GM18508 (cell line): ENCODE measurements at regions not wholly inside any gene's neighbourhood (a gene's known extent, or its start where the extent isn't known, plus 50 kb on each side); places are given as distances from the start of the nearest gene placed in this dataset.
"Not testable (repeated sequence)": the region's sequence is repeated elsewhere in the genome, so short reads cannot be mapped to it uniquely, and the experiment has no call there.

ENCODE experiments used
- ATAC-seq: cut with Tn5 transposase; IDR thresholded peaks from one replicate; pipeline ENCODE4 v1.9.1; 2021; ENCODE audit warnings: moderate number of reproducible peaks; ENCODE audit not compliant: insufficient read depth, unreplicated experiment

DNA sequence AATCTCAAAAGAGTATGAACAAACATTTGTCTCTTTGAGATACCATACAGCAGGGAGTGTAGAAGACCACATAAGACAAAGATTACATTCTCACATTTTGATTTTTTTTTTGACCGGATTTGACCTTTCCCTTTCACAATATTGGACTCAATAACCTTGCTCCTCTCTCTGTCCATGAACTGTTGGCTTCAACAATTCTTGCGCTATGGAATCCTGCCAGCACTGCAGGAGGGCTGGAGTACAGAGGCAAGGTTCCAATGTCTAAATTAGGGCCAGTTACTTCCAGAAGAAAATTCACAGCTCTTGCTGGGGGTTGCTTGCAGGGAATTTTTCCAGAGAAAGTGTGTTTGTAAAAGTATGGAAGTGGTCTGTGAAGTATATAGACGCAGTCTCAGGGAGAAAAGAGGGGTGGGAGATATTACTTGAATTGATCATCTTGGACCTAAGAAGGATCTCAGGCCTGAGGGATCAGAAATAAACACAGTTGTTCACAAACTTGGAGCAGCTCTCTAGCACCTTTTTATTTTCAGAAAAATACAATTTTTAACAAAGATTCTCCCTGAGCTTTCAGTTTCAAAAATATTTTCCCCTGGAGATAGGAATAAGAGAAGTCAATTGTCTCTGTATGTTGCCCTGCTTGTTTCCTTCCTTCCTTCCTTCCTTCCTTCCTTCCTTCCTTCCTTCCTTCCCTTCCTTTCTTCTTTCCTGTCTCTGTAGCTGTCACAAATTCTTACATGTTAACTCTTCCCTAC is 765.9 kb downstream of the BCKDHB start:
- ATAC-seq, result no peak

DNA sequence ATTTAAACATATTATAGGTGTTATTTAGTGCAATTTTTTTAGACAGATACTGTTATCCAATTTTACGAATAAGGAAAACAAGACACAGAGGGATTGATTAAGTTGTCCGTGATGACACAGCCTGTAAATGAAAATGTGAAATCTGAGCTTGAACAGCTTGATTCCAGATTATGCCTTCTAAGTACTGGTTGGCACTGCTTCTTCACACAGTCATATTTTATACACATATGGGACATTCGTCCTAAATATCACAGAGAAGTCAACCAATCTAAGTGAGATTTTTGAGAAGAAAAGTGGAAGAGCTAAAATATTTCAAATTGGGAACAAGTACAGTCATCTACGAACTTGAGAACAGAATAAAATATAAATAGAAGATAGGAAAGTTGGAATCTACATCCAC is 756.3 kb downstream of the BCKDHB start:
- no peak for ATAC-seq

- no peak for ATAC-seq
These were observed 753.6 kb downstream of the BCKDHB start for GRCh38 chr6:80860107-80860506.

DNA sequence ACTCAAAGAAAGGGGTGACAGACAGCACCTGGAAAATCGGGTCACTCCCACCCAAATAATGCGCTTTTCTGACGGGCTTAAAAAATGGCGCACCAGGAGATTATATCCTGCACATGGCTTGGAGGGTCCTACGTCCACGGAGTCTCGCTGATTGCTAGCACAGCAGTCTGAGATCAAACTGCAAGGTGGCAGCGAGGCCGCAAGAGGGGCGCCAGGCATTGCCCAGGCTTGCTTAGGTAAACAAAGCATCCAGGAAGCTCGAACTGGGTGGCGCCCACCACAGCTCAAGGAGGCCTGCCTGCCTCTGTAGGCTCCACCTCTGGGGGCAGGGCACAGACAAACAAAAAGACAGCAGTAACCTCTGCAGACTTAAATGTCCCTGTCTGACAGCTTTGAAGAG is 741.5 kb downstream of the BCKDHB start:
- ATAC-seq, result not testable (repeated sequence)

- ATAC-seq, result no peak
These were observed 725.9 kb downstream of the BCKDHB start for GRCh38 chr6:80832337-80832736.

DNA sequence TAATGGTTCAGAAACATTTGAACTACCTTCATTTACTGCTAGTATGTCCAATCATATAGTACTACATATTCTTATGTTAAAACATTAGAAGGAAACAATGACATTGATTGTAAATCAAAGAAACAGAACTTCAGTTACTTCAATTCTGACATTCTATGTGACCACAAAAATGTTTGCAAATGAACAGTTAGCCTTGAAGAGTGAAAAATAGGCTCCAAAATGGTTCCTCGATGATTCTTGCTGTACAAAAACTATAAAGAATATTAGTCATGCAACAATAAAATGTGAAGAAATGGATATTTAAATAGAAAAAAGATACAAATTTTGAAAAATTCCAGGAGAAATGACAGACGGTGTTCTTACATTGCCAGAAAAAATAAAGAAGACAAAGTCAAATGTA is 686.9 kb downstream of the BCKDHB start:
- no peak for ATAC-seq

GRCh38 chr6:80792151-80792550 is 685.7 kb downstream of the BCKDHB start:
- ATAC-seq, result no peak

DNA sequence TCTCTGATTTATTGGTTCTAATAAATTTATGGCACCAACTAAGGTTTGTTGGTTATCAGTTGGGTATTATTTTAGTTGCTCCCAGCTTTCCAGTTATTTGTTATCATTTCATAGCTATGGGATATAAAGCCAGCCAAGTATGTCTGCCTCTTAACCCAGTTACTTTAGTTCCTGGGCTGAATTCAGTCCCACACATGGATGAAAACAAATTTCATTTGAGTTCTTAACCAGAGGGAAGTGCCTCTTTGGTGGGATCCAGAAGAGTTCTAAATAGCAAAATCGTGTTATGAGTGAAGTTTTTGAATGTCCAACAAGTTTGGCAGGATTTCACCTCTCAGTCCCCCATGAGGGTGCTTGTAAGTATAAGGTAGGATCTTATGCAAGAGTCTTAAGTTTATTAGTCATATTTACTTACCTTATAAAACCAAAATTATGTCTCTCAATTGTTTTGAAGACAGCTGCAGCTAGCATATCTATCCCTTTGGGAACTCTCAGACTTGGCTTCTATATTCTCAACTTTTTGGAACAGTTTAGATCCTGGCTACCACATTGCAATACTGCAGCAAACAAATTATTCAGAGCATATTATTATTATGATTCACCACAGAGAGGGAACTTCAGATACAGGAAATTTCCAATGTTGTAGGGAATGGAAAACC is 683.6 kb downstream of the BCKDHB start:
- ATAC-seq, result no peak

- ATAC-seq, result not testable (repeated sequence)
These were observed 676.8 kb downstream of the BCKDHB start for GRCh38 chr6:80783271-80783670.

DNA sequence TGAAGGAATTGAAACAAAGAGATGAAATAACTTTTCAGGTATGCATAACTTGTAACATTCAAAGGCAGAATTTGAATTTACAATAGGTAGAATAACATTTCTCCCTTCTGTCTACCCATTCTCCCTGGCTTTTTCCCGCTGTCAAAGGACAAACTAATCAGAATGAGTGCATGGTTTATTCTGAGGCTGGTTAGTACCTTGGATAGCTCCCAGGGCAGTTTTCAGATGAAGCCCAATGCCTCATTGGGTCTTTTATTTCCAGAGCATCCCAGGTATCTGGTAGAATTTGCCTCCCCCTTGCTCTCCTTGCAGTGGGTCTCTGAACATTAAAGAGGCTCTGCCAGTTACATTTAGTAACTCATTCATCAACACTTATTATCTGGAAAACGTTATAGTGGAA is 665.5 kb downstream of the BCKDHB start:
- no peak for ATAC-seq

- ATAC-seq, result no peak
These were observed 662.6 kb downstream of the BCKDHB start for GRCh38 chr6:80769106-80769505.

- ATAC-seq, result no peak
These were observed 661.3 kb downstream of the BCKDHB start for GRCh38 chr6:80767808-80768207.

DNA sequence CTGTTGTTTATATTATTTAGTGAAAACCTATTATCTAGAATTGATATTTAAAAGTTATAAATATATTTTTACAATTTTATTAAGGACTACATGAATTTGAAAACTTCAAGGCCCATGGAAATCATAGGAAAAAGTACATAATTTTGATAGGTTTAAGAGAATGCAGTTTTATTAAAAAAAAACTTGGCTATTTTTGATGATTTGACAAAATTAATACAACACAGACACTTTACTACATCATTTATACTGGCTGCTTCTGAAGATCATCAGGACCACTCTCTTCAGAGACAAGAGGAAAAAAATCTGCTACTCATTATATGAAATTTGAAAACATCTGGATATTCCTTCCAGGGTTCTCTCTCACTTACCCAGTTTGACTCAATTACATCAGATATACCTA is 637.7 kb downstream of the BCKDHB start:
- no peak for ATAC-seq

DNA sequence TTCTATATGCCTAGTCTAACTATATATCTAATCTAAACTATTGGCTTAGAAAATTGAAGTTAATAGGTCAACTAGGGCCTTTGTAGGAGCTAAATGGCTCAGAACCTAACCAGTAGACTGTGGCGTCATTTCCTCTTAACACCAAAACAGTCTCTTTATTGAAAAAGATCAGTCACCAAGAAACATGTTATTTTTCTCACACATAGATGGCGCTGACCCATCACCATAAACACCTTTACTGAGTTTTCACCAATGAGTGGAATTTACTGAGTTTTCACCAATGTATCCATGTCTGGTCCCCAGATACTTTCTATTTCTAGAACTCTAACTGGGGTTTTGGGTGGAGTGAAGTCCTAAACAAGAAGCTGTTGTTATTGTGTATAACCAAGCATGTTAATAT is 636.0 kb downstream of the BCKDHB start:
- no peak for ATAC-seq

DNA sequence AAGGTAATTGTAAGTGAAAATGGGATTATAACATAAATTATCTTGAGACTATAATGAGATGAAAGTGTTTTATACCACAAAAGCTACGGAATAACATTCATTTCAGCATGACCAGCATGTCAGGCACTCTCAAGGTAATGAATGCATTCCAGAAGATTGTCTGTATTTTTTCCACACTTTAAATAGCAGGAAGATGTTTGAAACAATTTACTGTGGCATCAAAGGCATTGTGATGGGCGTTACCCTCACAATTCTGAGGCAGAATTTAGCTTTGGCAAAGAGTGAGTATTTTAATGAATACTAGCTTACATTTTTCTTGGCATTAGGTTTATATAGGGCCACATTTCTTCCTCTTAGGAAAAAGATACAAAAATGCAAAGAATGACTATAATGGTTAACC is 627.2 kb downstream of the BCKDHB start:
- ATAC-seq, result no peak

DNA sequence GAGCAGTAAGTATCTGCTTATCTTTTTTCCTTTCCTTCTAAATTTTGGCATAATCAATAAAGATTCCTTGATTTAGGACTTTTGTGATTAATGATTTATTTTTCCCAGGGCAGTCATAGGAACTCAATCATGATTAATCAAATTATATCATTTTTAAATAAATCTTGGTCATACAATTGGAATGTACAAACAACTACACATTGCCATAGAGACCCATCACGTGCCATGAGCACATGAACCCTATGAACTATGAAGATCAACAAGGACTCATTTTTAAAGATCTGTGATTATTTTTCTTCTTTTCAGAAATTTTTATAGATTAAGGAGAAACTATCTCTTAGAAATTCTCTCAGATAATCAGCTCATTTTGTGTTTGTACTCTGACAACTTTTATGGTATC is 622.4 kb downstream of the BCKDHB start:
- no peak for ATAC-seq

GRCh38 chr6:80728101-80728750 is 621.8 kb downstream of the BCKDHB start:
- ATAC-seq, result no peak

GRCh38 chr6:80725156-80725930 is 618.9 kb downstream of the BCKDHB start:
- ATAC-seq, result no peak

- ATAC-seq, result no peak
These were observed 614.4 kb downstream of the BCKDHB start for GRCh38 chr6:80720824-80721223.

DNA sequence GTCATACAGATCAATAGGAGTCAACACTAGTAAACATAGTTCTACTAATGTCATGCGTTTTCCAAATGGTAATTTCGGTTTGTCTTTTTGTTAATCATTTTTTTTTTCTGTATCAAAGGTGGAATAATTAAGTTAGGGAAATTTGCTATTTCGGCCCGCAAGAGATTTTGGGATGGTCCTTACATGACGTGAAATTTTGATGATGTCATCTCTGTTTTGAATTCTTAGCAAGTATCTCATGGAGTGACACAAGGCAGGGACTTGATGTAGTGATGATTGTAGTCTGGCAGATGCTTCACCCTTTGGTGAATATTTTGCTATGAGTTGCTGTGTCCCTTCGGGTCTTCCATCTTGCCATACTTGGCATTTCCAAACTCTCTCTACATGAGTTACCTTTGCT is 608.0 kb downstream of the BCKDHB start:
- ATAC-seq, result no peak

- ATAC-seq, result no peak
These were observed 592.0 kb downstream of the BCKDHB start for GRCh38 chr6:80698459-80698858.
